MV-4-11 (cell line): ENCODE measurements at regions not wholly inside any gene's neighbourhood (a gene's known extent, or its start where the extent isn't known, plus 50 kb on each side); places are given as distances from the start of the nearest gene placed in this dataset.
"Not testable (repeated sequence)": the region's sequence is repeated elsewhere in the genome, so short reads cannot be mapped to it uniquely, and the experiment has no call there.

Experiments
- DNase-seq: peaks from one replicate; lab custom pipeline; 2025; lab: John Stamatoyannopoulos, UW

GRCh38 chr2:189231719-189232323 lies 52.3 kb upstream of the COL5A2 start:
- no peak for DNase-seq

GRCh38 chr2:189232759-189233406 lies 53.3 kb upstream of the COL5A2 start:
- DNase-seq, result no peak

GRCh38 chr2:189233527-189233926 lies 54.0 kb upstream of the COL5A2 start:
- DNase-seq, result no peak

GRCh38 chr2:189234991-189235390 lies 55.4 kb upstream of the COL5A2 start:
- DNase-seq, result no peak

GRCh38 chr2:189236066-189236465 lies 56.5 kb upstream of the COL5A2 start:
- no peak for DNase-seq

- no peak for DNase-seq
Observed at GRCh38 chr2:189238903-189239302, 59.3 kb upstream of the COL5A2 start.

- DNase-seq, result not testable (repeated sequence)
Observed at GRCh38 chr2:189243843-189244242, 64.3 kb upstream of the COL5A2 start.

DNA sequence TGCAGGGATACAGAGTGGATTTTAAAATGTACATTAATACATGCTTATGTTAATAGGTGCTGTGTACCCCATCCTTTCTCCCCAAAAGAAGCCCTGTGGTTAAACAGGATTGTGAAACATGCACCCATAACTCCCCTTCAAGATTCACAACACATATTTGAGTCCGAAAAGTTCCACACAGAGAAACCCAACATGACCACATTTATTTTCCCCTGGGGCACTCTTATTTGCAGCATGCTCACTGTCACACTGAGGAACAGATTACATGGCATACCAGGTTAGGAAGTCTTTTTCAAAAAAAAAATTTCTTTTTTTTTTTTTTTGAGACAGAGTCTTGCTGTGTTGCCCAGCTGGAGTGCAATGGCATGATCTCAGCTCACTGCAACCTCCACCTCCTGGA lies 67.7 kb upstream of the COL5A2 start:
- DNase-seq, result no peak

- DNase-seq, result no peak
Observed at GRCh38 chr2:189248141-189248540, 68.6 kb upstream of the COL5A2 start.

- DNase-seq, result no peak
Observed at GRCh38 chr2:189249171-189249570, 69.6 kb upstream of the COL5A2 start.

DNA sequence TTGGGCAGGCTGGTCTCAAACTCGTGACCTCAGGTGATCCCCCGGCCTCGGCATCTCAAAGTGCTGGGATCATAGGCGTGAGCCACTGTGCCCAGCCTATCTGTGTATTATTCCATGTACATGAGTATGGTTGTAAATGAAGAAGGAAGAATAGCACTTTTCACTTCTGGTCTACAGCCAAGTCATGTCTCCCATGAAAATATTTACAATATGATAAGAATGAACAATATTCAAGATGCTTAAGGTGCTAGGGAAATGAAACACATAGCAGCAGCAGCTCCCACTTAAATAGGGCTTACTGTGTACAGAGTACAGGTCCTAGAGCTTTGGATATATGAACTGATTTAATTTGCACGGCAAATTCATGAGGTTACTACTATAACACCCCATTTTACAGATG lies 70.3 kb upstream of the COL5A2 start:
- DNase-seq, result no peak

GRCh38 chr2:189252991-189253675 lies 73.6 kb upstream of the COL5A2 start:
- no peak for DNase-seq

- no peak for DNase-seq
Observed at GRCh38 chr2:189253836-189254235, 74.3 kb upstream of the COL5A2 start.

DNA sequence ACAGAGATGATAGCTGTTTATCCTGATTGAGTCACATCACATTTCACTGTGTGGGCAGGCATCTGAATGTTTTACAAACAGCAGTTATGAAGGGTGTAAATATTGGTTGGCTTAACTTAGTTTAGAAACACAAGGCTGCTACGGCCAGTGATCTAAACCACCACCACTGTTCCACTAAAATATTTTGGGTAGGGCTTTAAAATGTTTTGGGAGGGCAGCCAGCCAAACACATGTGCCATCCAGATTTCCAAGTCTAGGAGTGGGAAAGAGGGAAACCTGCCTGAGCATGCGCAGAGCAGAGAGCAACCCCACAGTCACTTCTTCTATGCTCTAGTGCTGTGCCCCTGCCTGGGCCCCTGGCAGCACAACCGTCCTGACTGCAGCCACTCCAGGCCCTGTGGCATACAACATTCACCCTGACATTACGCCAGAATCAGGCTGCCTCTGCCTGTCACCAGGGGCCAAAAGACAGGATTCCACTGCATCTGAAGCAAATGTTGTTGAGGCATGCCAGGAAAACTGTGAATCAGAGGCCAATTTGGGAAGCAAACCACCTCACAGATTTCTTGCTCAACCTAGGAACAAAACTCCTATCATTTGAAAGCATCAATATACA lies 74.8 kb upstream of the COL5A2 start:
- no peak for DNase-seq

- DNase-seq, result no peak
Observed at GRCh38 chr2:189255711-189256110, 76.2 kb upstream of the COL5A2 start.

- DNase-seq, result no peak
Observed at GRCh38 chr2:189258616-189259365, 79.2 kb upstream of the COL5A2 start.

GRCh38 chr2:189260361-189260814 lies 80.8 kb upstream of the COL5A2 start:
- no peak for DNase-seq

DNA sequence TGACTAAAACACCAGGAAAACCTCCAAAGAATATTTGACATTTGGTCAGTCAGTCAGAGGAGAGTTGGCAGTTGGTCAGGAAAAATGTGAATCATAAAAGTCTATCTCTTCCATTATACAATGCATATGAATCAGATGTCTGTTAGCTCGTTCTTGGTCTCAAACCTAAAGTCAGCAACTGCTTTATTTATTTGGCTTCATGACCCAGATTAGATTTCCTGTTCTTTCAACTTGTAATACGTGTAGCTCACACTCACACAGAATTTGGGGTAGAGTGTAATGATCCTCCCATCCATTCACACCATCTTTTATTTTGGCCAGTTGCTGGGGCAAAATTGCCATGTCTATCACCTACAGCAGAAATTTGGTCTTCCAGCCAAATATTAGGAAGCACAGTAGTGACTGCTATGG lies 81.9 kb upstream of the COL5A2 start:
- no peak for DNase-seq

- no peak for DNase-seq
Observed at GRCh38 chr2:189261916-189262315, 82.4 kb upstream of the COL5A2 start.

DNA sequence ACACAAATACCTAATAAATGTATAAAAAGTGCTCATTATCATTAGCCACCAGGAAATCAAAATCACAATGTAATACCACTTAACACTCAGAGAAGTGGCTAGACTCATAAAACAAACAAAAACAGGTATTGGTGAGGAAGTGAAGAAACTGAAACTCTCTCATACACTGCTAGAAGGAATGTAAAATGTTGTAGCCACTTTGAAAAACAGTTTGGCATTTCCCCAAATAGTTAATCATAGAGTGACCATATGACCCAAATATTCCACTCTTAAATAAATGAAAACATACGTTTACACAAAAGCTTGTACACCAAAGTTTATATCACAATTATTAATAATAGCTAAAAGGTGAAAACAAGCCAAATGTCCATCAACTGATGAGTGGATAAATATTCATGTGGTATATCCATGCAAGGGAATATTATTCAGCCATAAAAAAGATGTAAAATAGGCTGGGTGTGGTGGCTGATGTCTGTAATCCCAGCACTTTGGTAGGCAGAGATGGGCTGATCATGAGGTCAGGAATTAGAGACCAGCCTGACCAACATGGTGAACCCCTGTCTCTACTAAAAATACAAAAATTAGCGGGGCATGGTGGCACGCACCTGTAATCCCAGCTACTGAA lies 86.2 kb upstream of the COL5A2 start:
- no peak for DNase-seq

DNA sequence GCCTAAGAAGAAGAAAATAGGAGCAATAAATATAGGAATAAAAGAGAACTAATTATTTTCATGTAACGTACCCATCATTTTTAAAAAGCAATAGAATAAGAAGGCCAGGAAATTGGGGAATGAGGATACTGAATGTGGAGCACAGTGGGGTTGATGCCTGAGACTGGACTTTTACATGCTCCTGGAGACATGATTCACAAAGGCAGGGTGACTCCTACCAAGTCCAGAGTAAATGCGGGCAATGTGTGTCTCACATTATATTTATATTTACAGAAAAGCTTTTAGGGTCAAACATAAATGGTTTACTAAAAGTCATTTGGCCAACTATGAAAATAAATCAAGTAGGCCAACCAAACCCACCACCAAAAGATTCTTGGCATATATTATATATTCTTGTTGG lies 87.9 kb upstream of the COL5A2 start:
- no peak for DNase-seq
